ENCODE measurements at regions not wholly inside any gene's neighbourhood (a gene's known extent, or its start where the extent isn't known, plus 50 kb on each side); places are given as distances from the start of the nearest gene placed in this dataset.
"Not testable (repeated sequence)": the region's sequence is repeated elsewhere in the genome, so short reads cannot be mapped to it uniquely, and the experiment has no call there.

DNA sequence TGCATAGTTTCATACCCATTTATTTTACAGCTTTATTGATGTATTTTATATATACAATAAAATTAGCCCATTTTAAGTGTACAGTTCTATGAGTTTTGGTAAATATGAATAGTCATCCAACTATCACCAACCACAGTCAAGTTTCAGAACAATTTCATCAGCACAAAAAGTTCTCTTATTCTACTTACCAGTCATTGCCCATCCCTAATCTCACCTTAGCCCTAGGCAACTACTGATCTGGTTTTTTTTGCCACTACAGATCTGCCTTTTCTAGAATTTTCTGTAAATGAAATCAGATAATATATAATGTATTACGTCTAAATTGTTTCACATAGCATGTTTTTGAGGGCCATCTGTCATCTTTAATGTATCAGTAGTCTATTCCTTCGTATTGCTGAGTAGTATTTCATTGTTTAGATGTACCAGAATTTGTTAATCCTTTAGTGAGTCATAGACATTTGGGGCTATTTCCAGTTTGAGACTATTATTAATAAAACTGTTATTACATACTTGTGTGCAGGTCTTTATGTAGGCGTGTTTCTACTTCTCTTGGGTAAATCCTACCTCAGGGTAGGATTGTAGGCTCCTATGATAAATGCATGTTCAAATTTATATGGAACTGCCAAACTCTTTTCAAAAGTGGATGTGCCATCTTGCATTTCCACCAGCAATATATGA, 198.5 kb upstream of the ADAMTSL1 start:
- Histone ChIP-seq H3K27ac (ENCODE audit: low read depth in 1 of 3, low read length in 2 of 3) (no peak overlapping the region), H3K4me3 (ENCODE audit: low read depth in 1 of 3, low read length in 3 of 3) (no peak overlapping the region), H3K27me3 (ENCODE audit: control insufficient read depth in 3 of 3, insufficient read depth in 3 of 3, low read length in 3 of 3) (no peaks in the 10 kb centered on the region), H3K9me3 (ENCODE audit: control insufficient read depth in 2 of 2, insufficient read depth in 1 of 2, low read depth in 1 of 2, low read length in 1 of 2) (peaks cover 0 to 9% of the 10 kb centered on the region in 2 donors), H3K36me3 (ENCODE audit: control insufficient read depth in 3 of 3, insufficient read depth in 2 of 3, low read depth in 1 of 3, low read length in 3 of 3) (no peaks in the 10 kb centered on the region), H3K4me1 (ENCODE audit: control insufficient read depth in 3 of 3, insufficient read depth in 2 of 3, low read depth in 1 of 3, low read length in 2 of 3) (no peaks in the 10 kb centered on the region)
- FAIRE-seq (no peak), DNase-seq (no peak)
- 71 to 81% (median 79%) methylated on average over 3 of the region's 3 CpGs for WGBS, 3 donors

GRCh38 chr9:18281291-18281690, 192.7 kb upstream of the ADAMTSL1 start:
- DNase-seq: no peak
- 87 to 93% (median 92%) methylated on average over 8 of the region's 8 CpGs for WGBS, 3 donors
- Histone ChIP-seq H3K27ac (ENCODE audit: low read depth in 1 of 3, low read length in 2 of 3) (no peak overlapping the region), H3K9me3 (ENCODE audit: control insufficient read depth in 2 of 2, insufficient read depth in 1 of 2, low read depth in 1 of 2, low read length in 1 of 2) (peaks cover 0 to 6% of the 10 kb centered on the region in 2 donors), H3K36me3 (ENCODE audit: control insufficient read depth in 3 of 3, insufficient read depth in 2 of 3, low read depth in 1 of 3, low read length in 3 of 3) (no peaks in the 10 kb centered on the region), H3K27me3 (ENCODE audit: control insufficient read depth in 3 of 3, insufficient read depth in 3 of 3, low read length in 3 of 3) (no peaks in the 10 kb centered on the region), H3K4me3 (ENCODE audit: low read depth in 1 of 3, low read length in 3 of 3) (no peak overlapping the region), H3K4me1 (ENCODE audit: control insufficient read depth in 3 of 3, insufficient read depth in 2 of 3, low read depth in 1 of 3, low read length in 2 of 3) (no peaks in the 10 kb centered on the region)
- no peak for FAIRE-seq

DNA sequence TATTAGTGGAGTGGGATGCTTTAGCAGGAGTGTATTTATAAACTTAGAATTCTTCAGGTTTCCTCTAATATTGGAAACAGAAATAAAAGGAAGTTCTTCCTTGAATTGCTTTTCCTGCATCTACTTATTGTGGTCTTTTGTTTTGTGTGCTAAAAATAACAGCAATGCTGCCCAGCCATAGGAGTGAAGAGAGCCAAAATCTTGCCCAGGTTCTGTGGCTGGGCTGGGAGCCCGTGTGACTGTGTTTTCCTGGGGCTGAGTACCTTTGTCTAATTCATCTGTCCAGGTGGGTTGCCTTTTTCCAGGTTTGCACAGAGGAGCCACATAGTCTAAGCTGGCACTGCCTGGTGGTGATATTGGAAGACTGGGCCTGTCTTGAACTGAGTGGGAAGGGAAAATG, 179.7 kb upstream of the ADAMTSL1 start:
- H3K27me3 ChIP-seq (ENCODE audit: control insufficient read depth in 3 of 3, insufficient read depth in 3 of 3, low read length in 3 of 3): no peaks in the 10 kb centered on the region
- no peak for DNase-seq
- H3K36me3 ChIP-seq (ENCODE audit: control insufficient read depth in 3 of 3, insufficient read depth in 2 of 3, low read depth in 1 of 3, low read length in 3 of 3): no peaks in the 10 kb centered on the region
- H3K4me3 ChIP-seq (ENCODE audit: low read depth in 1 of 3, low read length in 3 of 3): no peak overlapping the region
- 50 to 72% (median 55%) methylated on average over 1 of the region's 1 CpG for WGBS, 3 donors
- no peaks in the 10 kb centered on the region for H3K4me1 ChIP-seq (ENCODE audit: control insufficient read depth in 3 of 3, insufficient read depth in 2 of 3, low read depth in 1 of 3, low read length in 2 of 3)
- H3K9me3 ChIP-seq (ENCODE audit: control insufficient read depth in 2 of 2, insufficient read depth in 1 of 2, low read depth in 1 of 2, low read length in 1 of 2): no peaks in the 10 kb centered on the region
- FAIRE-seq: no peak
- no peak overlapping the region for H3K27ac ChIP-seq (ENCODE audit: low read depth in 1 of 3, low read length in 2 of 3)

DNA sequence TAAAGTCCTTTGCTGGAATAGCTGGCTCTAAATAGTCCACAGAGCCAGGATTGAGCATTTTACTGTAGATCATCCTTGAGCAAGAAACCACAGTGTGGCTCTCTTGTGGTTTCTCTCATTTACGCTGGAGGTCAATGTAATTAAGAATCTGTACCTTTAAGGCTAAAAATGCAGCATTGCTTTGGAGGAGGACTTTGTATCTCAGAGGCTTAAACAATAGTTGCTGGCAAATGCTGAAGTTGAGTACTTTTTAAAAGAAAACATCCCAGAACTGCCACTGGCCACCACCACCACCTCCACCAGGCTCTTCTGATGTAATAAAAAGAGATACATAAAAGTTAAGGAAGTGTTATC, 177.3 kb upstream of the ADAMTSL1 start:
- H3K4me1 ChIP-seq (ENCODE audit: control insufficient read depth in 3 of 3, insufficient read depth in 2 of 3, low read depth in 1 of 3, low read length in 2 of 3): no peaks in the 10 kb centered on the region
- DNase-seq (no peak), FAIRE-seq (no peak)
- H3K9me3 ChIP-seq (ENCODE audit: control insufficient read depth in 2 of 2, insufficient read depth in 1 of 2, low read depth in 1 of 2, low read length in 1 of 2): no peaks in the 10 kb centered on the region
- H3K36me3 ChIP-seq (ENCODE audit: control insufficient read depth in 3 of 3, insufficient read depth in 2 of 3, low read depth in 1 of 3, low read length in 3 of 3): no peaks in the 10 kb centered on the region
- 60 to 88% (median 69%) methylated on average over 1 of the region's 1 CpG for WGBS, 3 donors
- no peak overlapping the region for H3K27ac ChIP-seq (ENCODE audit: low read depth in 1 of 3, low read length in 2 of 3)
- H3K27me3 ChIP-seq (ENCODE audit: control insufficient read depth in 3 of 3, insufficient read depth in 3 of 3, low read length in 3 of 3): no peaks in the 10 kb centered on the region
- no peak overlapping the region for H3K4me3 ChIP-seq (ENCODE audit: low read depth in 1 of 3, low read length in 3 of 3)

DNA sequence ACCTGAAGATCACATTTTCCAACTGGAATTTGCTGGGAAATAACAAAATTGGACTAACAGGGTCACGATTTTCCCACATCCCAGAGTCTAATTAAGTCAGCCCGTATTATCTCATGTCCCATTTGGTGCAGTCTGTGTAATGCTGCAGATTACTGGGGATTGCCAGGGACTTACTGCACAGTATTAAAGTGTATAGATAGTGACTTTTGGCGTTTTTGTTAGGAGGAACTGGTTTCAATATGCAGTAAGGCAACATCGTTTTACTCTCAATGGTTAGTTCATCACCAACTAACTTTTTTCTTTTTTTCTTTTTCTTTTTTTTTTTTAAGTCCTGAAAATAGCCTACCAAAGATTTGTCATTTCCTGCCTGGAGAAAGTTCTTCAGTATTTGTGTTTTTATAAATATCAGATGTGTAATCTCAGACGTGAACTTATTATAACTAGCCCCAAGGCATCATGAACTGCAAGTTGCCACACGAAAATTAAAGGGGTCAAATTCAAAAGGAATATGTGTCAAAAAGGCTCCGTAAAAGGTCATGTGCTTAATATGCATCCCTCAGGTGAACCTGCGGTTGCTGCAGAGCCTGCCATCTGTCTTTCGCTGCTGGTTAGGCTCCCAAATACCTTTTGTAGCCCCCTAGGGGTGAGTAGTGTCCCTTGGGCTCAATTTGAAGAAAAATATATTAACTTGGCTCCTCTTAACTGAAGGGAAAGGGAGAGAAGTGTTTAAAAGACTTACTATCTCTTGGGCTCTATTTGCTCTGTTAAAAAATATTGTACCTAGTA, 176.7 kb upstream of the ADAMTSL1 start:
- H3K4me3 ChIP-seq (ENCODE audit: low read depth in 1 of 3, low read length in 3 of 3): no peak overlapping the region
- no peaks in the 10 kb centered on the region for H3K4me1 ChIP-seq (ENCODE audit: control insufficient read depth in 3 of 3, insufficient read depth in 2 of 3, low read depth in 1 of 3, low read length in 2 of 3)
- DNase-seq (no peak), FAIRE-seq (no peak)
- 39 to 48% (median 40%) methylated on average over 9 of the region's 9 CpGs for WGBS, 3 donors
- H3K27me3 ChIP-seq (ENCODE audit: control insufficient read depth in 3 of 3, insufficient read depth in 3 of 3, low read length in 3 of 3): no peaks in the 10 kb centered on the region
- H3K9me3 ChIP-seq (ENCODE audit: control insufficient read depth in 2 of 2, insufficient read depth in 1 of 2, low read depth in 1 of 2, low read length in 1 of 2): no peaks in the 10 kb centered on the region
- no peaks in the 10 kb centered on the region for H3K36me3 ChIP-seq (ENCODE audit: control insufficient read depth in 3 of 3, insufficient read depth in 2 of 3, low read depth in 1 of 3, low read length in 3 of 3)
- no peak overlapping the region for H3K27ac ChIP-seq (ENCODE audit: low read depth in 1 of 3, low read length in 2 of 3)

- no peak for DNase-seq
- 74 to 80% (median 77%) methylated on average over 5 of the region's 5 CpGs for whole genome bisulfite sequencing, 3 donors
- Histone ChIP-seq H3K4me1 (ENCODE audit: control insufficient read depth in 3 of 3, insufficient read depth in 2 of 3, low read depth in 1 of 3, low read length in 2 of 3) (no peaks in the 10 kb centered on the region), H3K27me3 (ENCODE audit: control insufficient read depth in 3 of 3, insufficient read depth in 3 of 3, low read length in 3 of 3) (no peaks in the 10 kb centered on the region), H3K9me3 (ENCODE audit: control insufficient read depth in 2 of 2, insufficient read depth in 1 of 2, low read depth in 1 of 2, low read length in 1 of 2) (no peaks in the 10 kb centered on the region), H3K27ac (ENCODE audit: low read depth in 1 of 3, low read length in 2 of 3) (no peak overlapping the region), H3K4me3 (ENCODE audit: low read depth in 1 of 3, low read length in 3 of 3) (no peak overlapping the region), H3K36me3 (ENCODE audit: control insufficient read depth in 3 of 3, insufficient read depth in 2 of 3, low read depth in 1 of 3, low read length in 3 of 3) (no peaks in the 10 kb centered on the region)
- FAIRE-seq: no peak
Measured at GRCh38 chr9:18299449-18299848, 174.5 kb upstream of the ADAMTSL1 start.

- H3K36me3 ChIP-seq (ENCODE audit: control insufficient read depth in 3 of 3, insufficient read depth in 2 of 3, low read depth in 1 of 3, low read length in 3 of 3); H3K4me3 ChIP-seq (ENCODE audit: low read depth in 1 of 3, low read length in 3 of 3); FAIRE-seq; H3K9me3 ChIP-seq (ENCODE audit: control insufficient read depth in 2 of 2, insufficient read depth in 1 of 2, low read depth in 1 of 2, low read length in 1 of 2); DNase-seq; H3K27ac ChIP-seq (ENCODE audit: low read depth in 1 of 3, low read length in 2 of 3); H3K27me3 ChIP-seq (ENCODE audit: control insufficient read depth in 3 of 3, insufficient read depth in 3 of 3, low read length in 3 of 3); H3K4me1 ChIP-seq (ENCODE audit: control insufficient read depth in 3 of 3, insufficient read depth in 2 of 3, low read depth in 1 of 3, low read length in 2 of 3): not testable (repeated sequence)
- 49 to 54% (median 53%) methylated on average over 10 of the region's 10 CpGs for WGBS, 3 donors
Measured at GRCh38 chr9:18305167-18305806, 168.7 kb upstream of the ADAMTSL1 start.

DNA sequence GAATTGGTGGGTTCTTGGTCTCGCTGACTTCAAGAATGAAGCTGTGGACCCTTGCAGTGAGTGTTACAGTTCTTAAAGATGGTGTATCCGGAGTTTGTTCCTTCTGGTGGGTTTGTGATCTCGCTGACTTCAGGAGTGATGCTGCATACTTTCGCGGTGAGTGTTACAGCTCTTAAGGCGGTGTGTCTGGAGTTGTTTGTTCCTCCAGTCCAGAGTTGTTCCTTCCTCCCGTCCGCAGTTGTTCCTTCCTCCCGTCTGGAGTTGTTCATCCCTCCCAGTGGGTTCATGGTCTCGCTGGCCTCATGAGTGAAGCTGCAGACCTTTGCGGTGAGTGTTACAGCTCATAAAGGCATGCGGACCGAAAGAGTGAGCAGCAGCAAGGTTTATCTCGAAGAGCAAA, 159.6 kb upstream of the ADAMTSL1 start:
- H3K9me3 ChIP-seq (ENCODE audit: control insufficient read depth in 2 of 2, insufficient read depth in 1 of 2, low read depth in 1 of 2, low read length in 1 of 2): peaks cover 0 to 5% of the 10 kb centered on the region in 2 donors
- no peak overlapping the region for H3K4me3 ChIP-seq (ENCODE audit: low read depth in 1 of 3, low read length in 3 of 3)
- H3K36me3 ChIP-seq (ENCODE audit: control insufficient read depth in 3 of 3, insufficient read depth in 2 of 3, low read depth in 1 of 3, low read length in 3 of 3): no peaks in the 10 kb centered on the region
- no peak for DNase-seq
- H3K27ac ChIP-seq (ENCODE audit: low read depth in 1 of 3, low read length in 2 of 3): no peak overlapping the region
- WGBS, 3 donors: 88 to 90% (median 89%) methylated on average over 14 of the region's 14 CpGs
- no peak for FAIRE-seq
- no peaks in the 10 kb centered on the region for H3K27me3 ChIP-seq (ENCODE audit: control insufficient read depth in 3 of 3, insufficient read depth in 3 of 3, low read length in 3 of 3)
- H3K4me1 ChIP-seq (ENCODE audit: control insufficient read depth in 3 of 3, insufficient read depth in 2 of 3, low read depth in 1 of 3, low read length in 2 of 3): no peaks in the 10 kb centered on the region

Data from small intestine (tissue), 7 donors.